ENCODE measurements at regions not wholly inside any gene's neighbourhood (a gene's known extent, or its start where the extent isn't known, plus 50 kb on each side); places are given as distances from the start of the nearest gene placed in this dataset.

- no peak for TF ChIP-seq EZH2phosphoT487 (IDR thresholded peaks at IDR 0.05; ENCODE audit: borderline replicate concordance, low read length)
- TF ChIP-seq CTCF (IDR thresholded peaks at IDR 0.05; ENCODE audit: low read depth, low read length, poor library complexity, severe bottlenecking): no peak
- H3K9me2 ChIP-seq (replicated peaks; ENCODE audit: control insufficient read depth, low read length): no peaks in the 10 kb centered on the region
- no peak overlapping the region for H3K4me2 ChIP-seq (ENCODE audit: low read length)
- H3K27ac ChIP-seq (ENCODE audit: low read depth, low read length): no peak overlapping the region
- peaks cover 12% of the 10 kb centered on the region; the same call in 1 of the 2 replicates for H3K27me3 ChIP-seq (ENCODE audit: control insufficient read depth, low read length)
- H3K79me2 ChIP-seq (ENCODE audit: control insufficient read depth, low read length): no peaks in the 10 kb centered on the region
- H3K9me3 ChIP-seq (ENCODE audit: control insufficient read depth, insufficient read depth, low read length): no peaks in the 10 kb centered on the region
- H4K20me1 ChIP-seq (ENCODE audit: control insufficient read depth, insufficient read depth, low read depth, low read length): no peaks in the 10 kb centered on the region
- no peak overlapping the region for H3K4me3 ChIP-seq (ENCODE audit: low read length)
- H3K36me3 ChIP-seq (ENCODE audit: control insufficient read depth, low read length): no peaks in the 10 kb centered on the region
- H3K4me1 ChIP-seq (ENCODE audit: control insufficient read depth, low read length): no peaks in the 10 kb centered on the region
- no peaks in the 10 kb centered on the region for H3F3A ChIP-seq (ENCODE audit: control insufficient read depth, insufficient read depth)
Observed at GRCh38 chr9:108780942-108781734, 74.6 kb downstream of the ACTL7B start.

GRCh38 chr9:108779551-108780325 is 76.0 kb downstream of the ACTL7B start:
- Histone ChIP-seq H3K4me1 (ENCODE audit: control insufficient read depth, low read length) (no peaks in the 10 kb centered on the region), H3K27me3 (ENCODE audit: control insufficient read depth, low read length) (peaks cover 12% of the 10 kb centered on the region; the same call in 1 of the 2 replicates)

GRCh38 chr9:108776920-108777639 is 78.7 kb downstream of the ACTL7B start:
- Histone ChIP-seq H3K4me2 (ENCODE audit: low read length) (no peak overlapping the region), H3K4me1 (ENCODE audit: control insufficient read depth, low read length) (no peaks in the 10 kb centered on the region), H3K4me3 (ENCODE audit: low read length) (no peak overlapping the region), H3K36me3 (ENCODE audit: control insufficient read depth, low read length) (no peaks in the 10 kb centered on the region), H3K9me2 (replicated peaks; ENCODE audit: control insufficient read depth, low read length) (no peaks in the 10 kb centered on the region), H3K27ac (ENCODE audit: low read depth, low read length) (no peak overlapping the region), H3K27me3 (ENCODE audit: control insufficient read depth, low read length) (peaks cover 9% of the 10 kb centered on the region; the same call in 1 of the 2 replicates), H4K20me1 (ENCODE audit: control insufficient read depth, insufficient read depth, low read depth, low read length) (no peaks in the 10 kb centered on the region), H3K79me2 (ENCODE audit: control insufficient read depth, low read length) (no peaks in the 10 kb centered on the region), H3K9me3 (ENCODE audit: control insufficient read depth, insufficient read depth, low read length) (no peaks in the 10 kb centered on the region), H3F3A (ENCODE audit: control insufficient read depth, insufficient read depth) (no peaks in the 10 kb centered on the region)
- TF ChIP-seq CTCF (IDR thresholded peaks at IDR 0.05; ENCODE audit: low read depth, low read length, poor library complexity, severe bottlenecking): no peak
- no peak for TF ChIP-seq EZH2phosphoT487 (IDR thresholded peaks at IDR 0.05; ENCODE audit: borderline replicate concordance, low read length)

More at GRCh38 chr9:108779551-108780325, 76.0 kb downstream of the ACTL7B start:
- Histone ChIP-seq H3K79me2 (ENCODE audit: control insufficient read depth, low read length) (no peaks in the 10 kb centered on the region), H3K9me2 (replicated peaks; ENCODE audit: control insufficient read depth, low read length) (no peaks in the 10 kb centered on the region), H3K27ac (ENCODE audit: low read depth, low read length) (no peak overlapping the region), H3K4me3 (ENCODE audit: low read length) (no peak overlapping the region), H3K4me2 (ENCODE audit: low read length) (no peak overlapping the region), H3K9me3 (ENCODE audit: control insufficient read depth, insufficient read depth, low read length) (no peaks in the 10 kb centered on the region), H3K36me3 (ENCODE audit: control insufficient read depth, low read length) (no peaks in the 10 kb centered on the region), H3F3A (ENCODE audit: control insufficient read depth, insufficient read depth) (no peaks in the 10 kb centered on the region), H4K20me1 (ENCODE audit: control insufficient read depth, insufficient read depth, low read depth, low read length) (no peaks in the 10 kb centered on the region)
- TF ChIP-seq EZH2phosphoT487 (IDR thresholded peaks at IDR 0.05; ENCODE audit: borderline replicate concordance, low read length) (no peak), CTCF (IDR thresholded peaks at IDR 0.05; ENCODE audit: low read depth, low read length, poor library complexity, severe bottlenecking) (no peak)
